HepG2 (cell line): ENCODE measurements at regions not wholly inside any gene's neighbourhood (a gene's known extent, or its start where the extent isn't known, plus 50 kb on each side); places are given as distances from the start of the nearest gene placed in this dataset.

ENCODE experiments used
- ATAC-seq: fragments of 200-7000 bp; cut with Tn5 transposase; 3 replicates; pipeline ENCODE4 v1.9.1; 2020; ENCODE audit warnings: mild to moderate bottlenecking, moderate library complexity
- BruUV-seq: library from RNA; stranded (reverse); fragments of 400-500 nt; replicated peaks from 2 replicates; lab custom pipeline; 2021; lab: Mats Ljungman, UMichigan
- CTCF ChIA-PET: fragments of 300-600 bp; formaldehyde crosslinking; extraction: SDS; loops from one replicate; lab custom pipeline; 2021; ENCODE audit warnings: low total read pairs, inconsistent platforms, low intra/inter-chr PET ratio; lab: Yijun Ruan, JAX
- POLR2A ChIA-PET: fragments of 350-600 bp; sonication (Branson Sonifier 250); formaldehyde crosslinking; loops from one replicate; lab custom pipeline; 2020; ENCODE audit warnings: antibody characterized with exemption, inconsistent platforms; lab: Yijun Ruan, JAX
- DNase-seq: peaks from one replicate; pipeline ENCODE4 v3.0.0-alpha.2; 2015; ENCODE audit warnings: low spot score
- FAIRE-seq: peaks from 3 replicates; lab custom pipeline; 2011; peaks lifted over from hg19 to GRCh38; lab: Jason Lieb, UNC
- H2AFZ ChIP-seq: one replicate; pipeline ENCODE4 v1.6.1; 2011; ENCODE audit warnings: low read length, inconsistent platforms
- H3K27ac ChIP-seq: fragments of 300-600 bp; 3 replicates; pipeline ENCODE4 v1.8.0; 2011; ENCODE audit warnings: mixed run types, mild to moderate bottlenecking, mixed read lengths, low read length, inconsistent platforms; ENCODE audit not compliant: insufficient read depth; ENCODE audit errors: extremely low read length
- H3K27me3 ChIP-seq, 2 experiments: fragments of 200-600 bp in 1 of 2; 2 replicates in 1 of 2; 3 replicates in 1 of 2; pipeline versions ENCODE4 v1.6.0 to v1.8.0; 2011; ENCODE audit warnings: low read length in 2 of 2, mild to moderate bottlenecking in 2 of 2, moderate library complexity in 2 of 2, inconsistent platforms in 1 of 2; ENCODE audit not compliant: insufficient read depth in 2 of 2, control insufficient read depth in 1 of 2
- H3K36me3 ChIP-seq, 2 experiments: fragments of 200-600 bp in 1 of 2; replicated peaks in 1 of 2; 2 replicates in 1 of 2; 3 replicates in 1 of 2; pipeline versions ENCODE4 v1.5.1 to v1.8.0; 2011; ENCODE audit warnings: low read length in 2 of 2, inconsistent platforms in 1 of 2; ENCODE audit not compliant: insufficient read depth in 2 of 2, control insufficient read depth in 1 of 2
- H3K4me1 ChIP-seq: 2 replicates; pipeline ENCODE4 v1.5.1; 2012; ENCODE audit warnings: low read length, inconsistent platforms; ENCODE audit not compliant: insufficient read depth
- H3K4me2 ChIP-seq: 2 replicates; pipeline ENCODE4 v1.6.0; 2011; ENCODE audit warnings: low read depth, low read length, inconsistent platforms
- H3K4me3 ChIP-seq, 3 experiments: fragments of 200-600 bp in 1 of 3; sonication (generic), shearing (Covaris generic) in 1 of 3; replicated peaks in 1 of 3; 2 replicates each; pipeline ENCODE4 v1.5.1; 2011 to 2016; ENCODE audit warnings: low read length in 3 of 3, inconsistent platforms in 2 of 3, low read depth in 2 of 3, mild to moderate bottlenecking in 2 of 3, control low read depth in 1 of 3, mixed read lengths in 1 of 3; ENCODE audit not compliant: insufficient read depth in 1 of 3
- H3K79me2 ChIP-seq: one replicate; pipeline ENCODE4 v1.6.1; 2011; ENCODE audit warnings: low read length, inconsistent platforms; ENCODE audit not compliant: insufficient read depth
- H3K9ac ChIP-seq: 2 replicates; pipeline ENCODE4 v1.6.0; 2011; ENCODE audit warnings: mild to moderate bottlenecking, low read depth, low read length, inconsistent platforms; ENCODE audit not compliant: insufficient read depth
- H3K9me3 ChIP-seq: 2 replicates; pipeline ENCODE4 v1.5.1; 2012; ENCODE audit warnings: mild to moderate bottlenecking, low read length
- H4K20me1 ChIP-seq: 2 replicates; pipeline ENCODE4 v1.6.0; 2011; ENCODE audit warnings: inconsistent platforms, mild to moderate bottlenecking, low read length, moderate library complexity; ENCODE audit not compliant: insufficient read depth
- HNRNPUL1 ChIP-seq: fragments of 200-400 bp; formaldehyde crosslinking; IDR thresholded peaks from 2 replicates; pipeline ENCODE4 v1.6.1; 2017; ENCODE audit warnings: low read depth, mild to moderate bottlenecking, low read length, moderate library complexity
- IKZF1 ChIP-seq: fragments of 450-650 bp; IDR thresholded peaks from 2 replicates; pipeline ENCODE4 v1.7.1; 2016
- KDM6A ChIP-seq: IDR thresholded peaks from 2 replicates; pipeline ENCODE4 v1.6.1; 2016; ENCODE audit warnings: low read depth
- MYC ChIP-seq: sonication (generic); formaldehyde crosslinking; IDR thresholded peaks from 2 replicates; pipeline ENCODE4 v1.9.0; 2021; ENCODE audit warnings: missing genetic modification reagents, borderline replicate concordance
- PPARG ChIP-seq: conservative IDR thresholded peaks from 2 replicates; pipeline ENCODE4 v1.6.1; 2016; ENCODE audit warnings: missing biosample characterization, missing genetic modification reagents
- STAG1 ChIP-seq: sonication (generic); formaldehyde crosslinking; IDR thresholded peaks from 2 replicates; pipeline ENCODE4 v1.4.0; 2020; ENCODE audit warnings: missing genetic modification reagents
- ZMYM2 ChIP-seq: sonication (generic); formaldehyde crosslinking; IDR thresholded peaks from 2 replicates; pipeline ENCODE4 v1.8.0; 2022; ENCODE audit warnings: mild to moderate bottlenecking, missing genetic modification reagents
- ZNF124 ChIP-seq: sonication (generic); formaldehyde crosslinking; IDR thresholded peaks from 2 replicates; pipeline ENCODE4 v1.4.0; 2020; ENCODE audit warnings: missing genetic modification reagents
- ZNF350 ChIP-seq: sonication (generic); formaldehyde crosslinking; IDR thresholded peaks from 2 replicates; pipeline ENCODE4 v1.4.0; 2020; ENCODE audit warnings: mild to moderate bottlenecking, low read depth, missing genetic modification reagents, borderline replicate concordance
- ZNF7 ChIP-seq: IDR thresholded peaks from 2 replicates; pipeline ENCODE4 v1.6.1; 2016; ENCODE audit warnings: missing biosample characterization, missing genetic modification reagents
- ZNF75D ChIP-seq: sonication (generic); formaldehyde crosslinking; IDR thresholded peaks from 2 replicates; pipeline ENCODE4 v1.8.1; 2023; ENCODE audit warnings: missing genetic modification reagents, mild to moderate bottlenecking, borderline replicate concordance
- WGBS: methylation state at CpG from one replicate; pipeline ENCODE4 v1.1.6; 2017; ENCODE audit warnings: low lambda C conversion rate; 5-methylcytosine and 5-hydroxymethylcytosine counted together
- in situ Hi-C: cut with HindIII; loops from 2 replicates; pipeline ENCODE4 v1.10.0; 2017; ENCODE audit warnings: low pct_unique_long_range_greater_than_20kb; ENCODE audit not compliant: extremely low pct_ligation_motif_present
- intact Hi-C: fragments of 100-400 bp; cut with micrococcal nuclease; formaldehyde crosslinking; loops from one replicate; pipeline ENCODE4 v1.10.0; 2022; ENCODE audit not compliant: unreplicated experiment
- TF ChIP-seq, protein P1 (sequence below): sonication (generic); formaldehyde crosslinking; IDR thresholded peaks from 2 replicates; pipeline ENCODE4; 2020; ENCODE audit warnings: missing genetic modification reagents, mild to moderate bottlenecking, borderline replicate concordance
- TF ChIP-seq, protein P2 (sequence below): sonication (generic); formaldehyde crosslinking; IDR thresholded peaks from 2 replicates; pipeline ENCODE4 v1.5.0; 2020; ENCODE audit warnings: mild to moderate bottlenecking, missing genetic modification reagents, moderate library complexity
- TF ChIP-seq, protein P3 (sequence below), 2 experiments: fragments of 450-650 bp in 1 of 2; sonication (generic) in 1 of 2; formaldehyde crosslinking; IDR thresholded peaks; 2 replicates each; pipeline versions ENCODE4 v1.5.0 to v1.8.0; 2020 to 2022; ENCODE audit warnings: mild to moderate bottlenecking in 1 of 2, missing genetic modification reagents in 1 of 2
- TF ChIP-seq, protein P4 (sequence below): sonication (generic); formaldehyde crosslinking; IDR thresholded peaks from 2 replicates; pipeline ENCODE4 v1.8.1; 2023; ENCODE audit warnings: missing genetic modification reagents, inconsistent platforms, borderline replicate concordance

DNA sequence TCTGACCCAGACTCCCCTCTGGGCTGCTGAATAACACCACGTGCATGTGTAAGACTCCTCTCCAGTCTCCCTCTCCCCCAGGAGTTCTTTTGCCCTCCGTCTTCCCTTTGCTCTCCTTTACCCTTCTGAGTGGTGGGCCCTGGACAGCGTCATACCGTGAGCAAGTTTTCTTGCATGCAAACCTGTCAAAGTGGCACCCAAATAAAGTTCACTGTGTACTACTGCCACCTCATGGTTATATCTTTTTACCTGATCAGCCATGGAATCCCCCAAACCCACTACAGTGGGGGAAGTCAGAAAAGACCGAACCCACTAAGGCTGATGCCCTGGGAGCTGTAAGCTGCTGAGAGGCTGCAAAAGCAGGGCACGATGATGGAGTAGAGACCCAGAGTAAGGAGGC is 131.1 kb upstream of the VRK1 start:
- intact Hi-C loops, result no loop called here
- H3K79me2 ChIP-seq, result no peaks in the 10 kb centered on the region
- DNase-seq (peak; percentile 7), FAIRE-seq (no peak)
- no peak overlapping the region for H3K4me3 ChIP-seq
- TF ChIP-seq, protein P1, sequence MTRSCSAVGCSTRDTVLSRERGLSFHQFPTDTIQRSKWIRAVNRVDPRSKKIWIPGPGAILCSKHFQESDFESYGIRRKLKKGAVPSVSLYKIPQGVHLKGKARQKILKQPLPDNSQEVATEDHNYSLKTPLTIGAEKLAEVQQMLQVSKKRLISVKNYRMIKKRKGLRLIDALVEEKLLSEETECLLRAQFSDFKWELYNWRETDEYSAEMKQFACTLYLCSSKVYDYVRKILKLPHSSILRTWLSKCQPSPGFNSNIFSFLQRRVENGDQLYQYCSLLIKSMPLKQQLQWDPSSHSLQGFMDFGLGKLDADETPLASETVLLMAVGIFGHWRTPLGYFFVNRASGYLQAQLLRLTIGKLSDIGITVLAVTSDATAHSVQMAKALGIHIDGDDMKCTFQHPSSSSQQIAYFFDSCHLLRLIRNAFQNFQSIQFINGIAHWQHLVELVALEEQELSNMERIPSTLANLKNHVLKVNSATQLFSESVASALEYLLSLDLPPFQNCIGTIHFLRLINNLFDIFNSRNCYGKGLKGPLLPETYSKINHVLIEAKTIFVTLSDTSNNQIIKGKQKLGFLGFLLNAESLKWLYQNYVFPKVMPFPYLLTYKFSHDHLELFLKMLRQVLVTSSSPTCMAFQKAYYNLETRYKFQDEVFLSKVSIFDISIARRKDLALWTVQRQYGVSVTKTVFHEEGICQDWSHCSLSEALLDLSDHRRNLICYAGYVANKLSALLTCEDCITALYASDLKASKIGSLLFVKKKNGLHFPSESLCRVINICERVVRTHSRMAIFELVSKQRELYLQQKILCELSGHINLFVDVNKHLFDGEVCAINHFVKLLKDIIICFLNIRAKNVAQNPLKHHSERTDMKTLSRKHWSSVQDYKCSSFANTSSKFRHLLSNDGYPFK (CRISPR knock-in tag), result no peak
- TF ChIP-seq PPARG (CRISPR knock-in tag), result no peak
- TF ChIP-seq, protein P2, sequence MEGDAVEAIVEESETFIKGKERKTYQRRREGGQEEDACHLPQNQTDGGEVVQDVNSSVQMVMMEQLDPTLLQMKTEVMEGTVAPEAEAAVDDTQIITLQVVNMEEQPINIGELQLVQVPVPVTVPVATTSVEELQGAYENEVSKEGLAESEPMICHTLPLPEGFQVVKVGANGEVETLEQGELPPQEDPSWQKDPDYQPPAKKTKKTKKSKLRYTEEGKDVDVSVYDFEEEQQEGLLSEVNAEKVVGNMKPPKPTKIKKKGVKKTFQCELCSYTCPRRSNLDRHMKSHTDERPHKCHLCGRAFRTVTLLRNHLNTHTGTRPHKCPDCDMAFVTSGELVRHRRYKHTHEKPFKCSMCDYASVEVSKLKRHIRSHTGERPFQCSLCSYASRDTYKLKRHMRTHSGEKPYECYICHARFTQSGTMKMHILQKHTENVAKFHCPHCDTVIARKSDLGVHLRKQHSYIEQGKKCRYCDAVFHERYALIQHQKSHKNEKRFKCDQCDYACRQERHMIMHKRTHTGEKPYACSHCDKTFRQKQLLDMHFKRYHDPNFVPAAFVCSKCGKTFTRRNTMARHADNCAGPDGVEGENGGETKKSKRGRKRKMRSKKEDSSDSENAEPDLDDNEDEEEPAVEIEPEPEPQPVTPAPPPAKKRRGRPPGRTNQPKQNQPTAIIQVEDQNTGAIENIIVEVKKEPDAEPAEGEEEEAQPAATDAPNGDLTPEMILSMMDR (CRISPR knock-in tag), result peak; percentile 18; the same call in 1 of the 2 replicates
- TF ChIP-seq, protein P3, sequence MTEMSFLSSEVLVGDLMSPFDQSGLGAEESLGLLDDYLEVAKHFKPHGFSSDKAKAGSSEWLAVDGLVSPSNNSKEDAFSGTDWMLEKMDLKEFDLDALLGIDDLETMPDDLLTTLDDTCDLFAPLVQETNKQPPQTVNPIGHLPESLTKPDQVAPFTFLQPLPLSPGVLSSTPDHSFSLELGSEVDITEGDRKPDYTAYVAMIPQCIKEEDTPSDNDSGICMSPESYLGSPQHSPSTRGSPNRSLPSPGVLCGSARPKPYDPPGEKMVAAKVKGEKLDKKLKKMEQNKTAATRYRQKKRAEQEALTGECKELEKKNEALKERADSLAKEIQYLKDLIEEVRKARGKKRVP (CRISPR knock-in tag; IDR thresholded peaks at IDR 0.05), result no peak
- no peak for TF ChIP-seq MYC (CRISPR knock-in tag)
- no peak for TF ChIP-seq IKZF1
- TF ChIP-seq HNRNPUL1, result no peak
- TF ChIP-seq ZNF350 (CRISPR knock-in tag), result no peak
- TF ChIP-seq STAG1, result peak; percentile 32; the same call in 1 of the 2 replicates
- TF ChIP-seq ZNF124 (CRISPR knock-in tag), result no peak
- no peak for TF ChIP-seq ZMYM2 (CRISPR knock-in tag)
- peak; percentile 80 for TF ChIP-seq ZNF7
- TF ChIP-seq ZNF75D (CRISPR knock-in tag), result no peak
- TF ChIP-seq KDM6A (CRISPR knock-in tag), result no peak
- TF ChIP-seq, protein P4, sequence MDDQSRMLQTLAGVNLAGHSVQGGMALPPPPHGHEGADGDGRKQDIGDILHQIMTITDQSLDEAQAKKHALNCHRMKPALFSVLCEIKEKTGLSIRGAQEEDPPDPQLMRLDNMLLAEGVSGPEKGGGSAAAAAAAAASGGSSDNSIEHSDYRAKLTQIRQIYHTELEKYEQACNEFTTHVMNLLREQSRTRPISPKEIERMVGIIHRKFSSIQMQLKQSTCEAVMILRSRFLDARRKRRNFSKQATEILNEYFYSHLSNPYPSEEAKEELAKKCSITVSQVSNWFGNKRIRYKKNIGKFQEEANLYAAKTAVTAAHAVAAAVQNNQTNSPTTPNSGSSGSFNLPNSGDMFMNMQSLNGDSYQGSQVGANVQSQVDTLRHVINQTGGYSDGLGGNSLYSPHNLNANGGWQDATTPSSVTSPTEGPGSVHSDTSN (CRISPR knock-in tag), result no peak
- TF ChIP-seq, all 625 proteins: peak for 3
- Histone ChIP-seq H3K4me2 (no peak overlapping the region), H3K27ac (no peak overlapping the region), H3K36me3 (no peaks in the 10 kb centered on the region), H3K9me3 (no peaks in the 10 kb centered on the region), H2AFZ (no peak overlapping the region), H3K9ac (no peak overlapping the region), H3K4me1 (peaks cover 8% of the 10 kb centered on the region; the same call in 1 of the 2 replicates), H3K27me3 (no peaks in the 10 kb centered on the region; a peak in 1 of 5 replicates), H4K20me1 (no peaks in the 10 kb centered on the region)
- POLR2A ChIA-PET, result no interaction called here
- no TSS peak for BruUV-seq
- ATAC-seq, result no peak
- CTCF ChIA-PET, result no interaction called here
- 12% methylated on average over 6 of the region's 6 CpGs for WGBS
- in situ Hi-C loops, result no loop called here
